Colon (tissue), 2 donors: ENCODE measurements at regions not wholly inside any gene's neighbourhood (a gene's known extent, or its start where the extent isn't known, plus 50 kb on each side); places are given as distances from the start of the nearest gene placed in this dataset.

Experiments
- FAIRE-seq: peaks from 2 replicates; lab custom pipeline; 2012; peaks lifted over from hg19 to GRCh38; lab: Jason Lieb, UNC
- donor health status: control.
- donor health status: control.

DNA sequence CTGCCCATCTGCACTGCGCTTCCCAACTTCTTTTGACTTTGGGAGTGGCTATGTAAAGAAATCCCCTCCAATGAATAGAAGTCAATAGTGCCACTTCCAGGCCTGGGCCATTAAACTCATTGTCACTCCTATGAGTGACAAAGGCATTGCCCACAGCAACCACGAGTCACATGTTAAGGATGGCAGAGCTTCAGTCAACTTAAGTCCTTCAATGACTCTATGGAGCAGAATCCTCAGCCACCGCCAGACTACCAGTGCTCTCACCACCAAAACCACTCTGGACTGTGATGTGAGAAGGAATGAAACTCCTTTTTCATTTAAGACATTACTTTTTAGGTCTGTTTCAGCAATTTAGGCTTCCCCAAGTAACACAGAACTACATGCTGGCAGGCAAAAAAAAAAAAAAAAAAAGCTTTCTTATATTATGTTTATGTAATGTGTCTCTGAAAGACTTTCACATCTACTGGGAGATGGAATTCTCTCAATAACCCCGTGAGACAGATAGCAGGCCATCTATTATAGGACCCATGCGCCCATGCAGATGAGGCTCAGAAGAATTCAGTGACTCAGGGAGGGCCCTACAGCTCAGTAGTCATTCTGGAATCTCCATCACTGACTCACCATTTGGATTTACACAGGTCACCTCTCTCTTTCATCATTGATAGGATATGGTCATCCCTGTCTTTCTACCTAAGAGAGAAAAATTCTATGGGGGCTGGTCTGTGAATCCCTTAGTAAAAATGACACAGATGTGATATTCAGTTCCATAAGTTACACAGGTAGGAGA, 180.5 kb downstream of the CEMIP2 start:
- FAIRE-seq, result no peak

DNA sequence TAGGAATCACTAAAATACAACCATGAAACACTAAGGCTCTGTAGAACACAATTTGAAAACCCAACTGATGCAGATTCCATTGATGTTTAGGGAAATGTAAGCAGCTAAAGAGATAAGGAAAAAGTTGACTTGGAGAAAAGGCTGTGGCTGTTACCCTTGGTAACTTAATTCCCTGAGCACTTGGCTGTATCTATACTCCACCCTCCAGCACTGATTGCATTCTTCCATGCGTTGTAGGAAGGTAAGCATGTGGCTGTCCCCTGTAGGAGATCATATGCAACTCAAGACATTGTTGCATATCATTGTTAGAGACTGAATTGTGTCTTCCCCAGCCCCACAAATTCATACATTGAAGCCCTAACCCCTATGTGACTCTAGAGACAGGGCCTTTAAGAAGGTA, 184.5 kb downstream of the CEMIP2 start:
- no peak for FAIRE-seq

DNA sequence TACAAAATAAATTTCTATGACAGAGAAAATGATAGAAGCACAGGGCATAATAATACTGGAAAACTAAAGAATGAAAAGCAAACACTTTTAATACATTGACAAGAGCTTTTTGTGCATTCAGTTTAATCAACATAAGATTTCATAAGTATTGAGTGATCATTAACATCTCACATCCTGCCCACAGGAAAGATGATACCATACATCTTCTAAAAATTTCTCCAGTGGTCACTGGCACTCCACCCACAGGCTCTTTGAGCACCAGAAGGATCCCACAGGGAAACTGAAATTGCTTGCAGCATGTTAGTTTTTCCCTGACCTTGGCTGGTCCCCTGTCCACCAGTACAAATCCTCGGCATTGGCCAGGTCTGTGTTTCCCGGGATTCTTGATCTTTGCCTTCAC, 186.0 kb downstream of the CEMIP2 start:
- no peak for FAIRE-seq

DNA sequence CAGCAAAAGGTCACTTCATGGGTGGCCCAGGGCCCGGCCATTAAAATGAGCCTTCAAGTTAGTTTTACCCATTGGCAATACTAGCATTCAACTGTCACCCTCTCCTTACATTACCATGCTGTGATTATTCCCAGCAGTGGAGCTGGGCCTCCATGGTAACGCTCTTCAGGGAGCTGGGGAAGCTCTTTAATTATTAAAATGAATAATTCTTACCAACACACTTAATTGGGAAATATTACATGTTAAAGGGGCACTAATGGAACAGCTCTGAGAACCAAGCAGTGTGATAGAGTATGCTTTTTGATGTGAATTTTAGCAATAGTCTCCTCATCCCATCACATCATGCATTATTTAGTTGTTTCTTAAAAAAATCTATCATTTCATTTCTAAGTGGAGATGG, 187.2 kb downstream of the CEMIP2 start:
- FAIRE-seq, result no peak

GRCh38 chr9:71571186-71571585, 197.1 kb downstream of the CEMIP2 start:
- no peak for FAIRE-seq

DNA sequence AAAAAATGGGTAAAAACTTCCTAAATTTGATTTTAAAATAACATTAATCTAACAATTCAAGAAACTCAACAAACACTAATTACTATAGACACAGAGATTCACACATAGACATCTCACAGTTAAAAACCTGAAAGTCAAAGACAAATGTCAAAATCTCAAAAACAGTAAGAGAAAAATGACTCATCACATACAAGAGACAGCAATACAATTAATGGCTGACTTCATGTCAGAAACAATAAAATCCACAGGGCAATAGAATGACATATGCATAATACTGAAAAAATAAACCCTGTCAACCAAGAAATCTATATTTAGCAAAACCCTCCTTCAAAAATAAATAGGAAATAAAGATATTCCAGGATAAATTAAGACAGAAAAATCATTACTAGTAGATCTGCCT, 200.4 kb downstream of the CEMIP2 start:
- FAIRE-seq, result no peak

DNA sequence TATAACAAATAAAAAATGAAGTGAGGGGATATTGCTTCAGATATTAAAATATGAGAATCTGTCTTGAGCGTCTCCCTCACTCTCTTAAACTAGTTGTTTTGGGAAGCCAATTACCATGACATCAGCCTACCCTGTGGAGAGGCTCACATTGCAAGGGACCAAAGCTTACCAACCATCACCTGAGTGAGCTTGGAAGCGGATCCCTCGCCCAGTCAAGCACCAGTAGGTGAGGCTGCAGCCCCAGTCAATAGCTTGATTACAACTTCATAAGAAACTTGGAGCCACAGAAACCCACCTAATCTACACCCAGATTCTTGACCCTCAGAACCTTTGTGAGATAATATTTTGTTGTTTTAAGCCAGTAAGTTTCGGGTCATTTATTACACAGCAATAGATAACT, 206.2 kb downstream of the CEMIP2 start:
- no peak for FAIRE-seq

GRCh38 chr9:71557310-71557709, 211.0 kb downstream of the CEMIP2 start:
- no peak for FAIRE-seq

GRCh38 chr9:71552480-71552879, 215.8 kb downstream of the CEMIP2 start:
- FAIRE-seq, result no peak

- no peak for FAIRE-seq
Observed at GRCh38 chr9:71549023-71549422, 219.3 kb downstream of the CEMIP2 start.

- no peak for FAIRE-seq
Observed at GRCh38 chr9:71544464-71544863, 223.8 kb downstream of the CEMIP2 start.

GRCh38 chr9:71541436-71541835, 226.9 kb downstream of the CEMIP2 start:
- no peak for FAIRE-seq

DNA sequence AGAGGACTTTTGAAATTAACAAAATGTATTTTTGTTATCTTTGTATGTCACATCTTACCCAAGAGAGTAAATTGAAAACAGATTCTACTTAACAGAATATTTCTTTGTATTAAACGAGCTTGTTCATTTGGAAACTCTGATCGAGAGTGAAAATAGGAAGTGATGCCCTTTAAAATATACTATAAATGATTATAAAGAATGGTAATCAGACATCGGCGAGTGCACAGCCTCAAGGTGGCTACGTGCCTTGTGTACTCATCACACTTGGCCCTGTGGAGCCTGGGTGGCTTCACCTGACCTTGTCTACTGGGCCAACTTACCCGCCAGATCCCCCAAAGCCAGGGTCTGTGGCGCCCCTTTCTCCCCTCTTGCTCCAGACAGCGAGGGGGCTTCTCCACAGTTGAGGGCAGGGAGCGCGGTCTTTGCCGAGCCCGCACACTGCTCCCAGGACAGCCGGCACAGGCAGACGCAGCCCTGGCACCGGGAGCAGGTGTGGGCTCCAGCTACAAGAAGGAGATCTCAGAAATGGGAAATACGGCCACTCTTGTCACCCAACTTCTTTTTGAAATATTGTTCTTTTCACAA, 243.2 kb downstream of the CEMIP2 start:
- no peak for FAIRE-seq

- no peak for FAIRE-seq
Observed at GRCh38 chr9:71524516-71524915, 243.8 kb downstream of the CEMIP2 start.

DNA sequence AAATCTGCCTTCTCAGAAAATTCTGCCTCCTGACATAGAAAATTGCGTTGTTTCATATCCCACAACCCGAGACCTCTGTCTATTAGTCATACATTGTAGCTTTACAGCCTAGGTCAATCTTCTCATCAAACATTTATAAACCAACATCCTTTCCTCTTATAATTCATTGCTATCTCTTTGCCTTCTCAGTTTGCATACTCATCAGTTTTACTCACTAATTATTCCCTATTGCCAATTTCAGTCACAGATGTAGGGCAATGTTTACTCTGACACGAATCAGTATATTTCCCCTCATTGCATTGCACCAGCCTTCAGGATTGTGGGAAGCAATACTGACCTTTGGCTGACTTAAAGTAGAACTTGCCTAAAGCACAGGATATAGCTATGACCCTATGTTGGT, 247.2 kb downstream of the CEMIP2 start:
- no peak for FAIRE-seq

DNA sequence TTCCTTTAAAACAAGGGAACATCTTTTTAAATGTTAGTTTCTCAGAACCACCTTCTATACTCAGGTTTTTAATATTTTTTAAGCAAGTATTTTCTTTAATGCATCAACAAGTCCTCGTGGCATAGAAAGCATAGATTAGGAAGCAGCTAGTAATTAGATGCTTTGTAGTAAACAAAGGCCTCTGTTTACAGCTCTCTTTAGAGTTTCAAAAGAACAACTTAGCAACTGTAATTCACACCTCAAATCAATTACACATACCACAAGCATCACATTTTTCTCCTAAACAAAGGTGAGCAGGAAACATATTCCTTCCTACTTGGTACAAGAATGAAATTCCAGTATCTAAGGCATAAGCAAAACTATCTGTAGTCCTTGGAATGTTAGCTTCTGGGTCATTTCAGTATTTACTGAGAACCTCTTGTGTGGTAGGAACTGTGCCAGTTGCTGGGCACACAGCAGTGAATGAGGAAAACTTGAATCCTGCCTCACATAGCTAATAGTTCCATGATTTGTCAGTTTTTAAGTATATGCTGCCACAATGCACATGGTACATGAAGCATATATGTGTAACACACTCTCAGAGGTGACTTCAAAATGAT, 249.1 kb downstream of the CEMIP2 start:
- no peak for FAIRE-seq

DNA sequence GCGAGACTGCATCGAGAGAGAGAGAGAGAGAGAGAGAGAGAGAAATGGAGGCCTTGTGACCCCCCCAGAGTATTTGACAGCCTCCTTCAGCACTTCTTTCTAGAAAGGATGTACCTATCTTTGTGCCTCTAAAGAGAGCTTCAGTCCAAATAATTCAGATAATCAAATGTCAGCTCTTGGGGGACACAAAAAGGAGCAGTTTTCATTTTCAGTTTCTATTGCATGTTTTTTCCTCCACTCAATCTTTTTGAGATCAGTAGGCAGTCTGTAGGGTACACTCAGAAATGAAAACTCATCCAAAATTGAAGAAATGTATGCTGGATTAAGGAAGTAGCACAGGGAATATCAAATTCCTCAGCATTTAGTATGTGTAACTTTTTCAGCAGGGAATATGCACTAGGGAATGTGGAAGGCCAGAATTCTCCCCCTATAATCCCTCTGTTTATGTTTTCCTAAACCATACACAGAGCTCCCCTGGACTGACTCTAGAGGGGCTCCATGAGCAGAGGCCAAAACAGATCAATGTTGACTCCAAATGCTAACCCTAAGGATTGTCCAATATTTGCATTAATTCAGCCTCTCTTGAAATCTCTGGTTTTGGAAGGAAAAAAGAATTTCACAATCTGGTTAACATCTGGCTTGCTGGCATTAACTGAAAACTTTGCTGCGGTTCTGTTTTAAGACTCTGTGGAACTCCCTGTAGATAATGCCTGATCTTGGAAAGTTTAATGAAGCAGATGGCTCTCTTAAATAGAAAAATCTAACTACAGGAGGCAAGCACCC, 250.1 kb downstream of the CEMIP2 start:
- FAIRE-seq, result no peak

DNA sequence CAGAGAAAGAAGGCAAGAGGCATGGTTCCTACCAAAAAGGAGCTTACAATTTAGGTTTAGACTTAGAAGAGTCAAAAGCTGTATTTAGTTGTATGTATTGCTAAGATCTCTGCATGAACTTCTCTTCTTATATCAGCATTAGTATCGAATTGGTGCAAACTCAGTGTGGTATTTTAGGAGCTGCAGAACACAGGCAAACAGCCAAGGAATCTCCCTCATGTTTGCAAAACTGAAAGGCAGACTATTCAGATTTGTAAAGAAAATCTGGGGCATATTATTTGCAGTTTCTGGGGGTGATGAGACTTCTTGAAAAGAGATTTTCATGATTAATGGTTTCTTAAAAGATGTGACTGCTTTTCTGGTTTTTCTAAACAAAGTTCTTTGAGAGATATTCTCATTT, 252.7 kb downstream of the CEMIP2 start:
- FAIRE-seq, result no peak

DNA sequence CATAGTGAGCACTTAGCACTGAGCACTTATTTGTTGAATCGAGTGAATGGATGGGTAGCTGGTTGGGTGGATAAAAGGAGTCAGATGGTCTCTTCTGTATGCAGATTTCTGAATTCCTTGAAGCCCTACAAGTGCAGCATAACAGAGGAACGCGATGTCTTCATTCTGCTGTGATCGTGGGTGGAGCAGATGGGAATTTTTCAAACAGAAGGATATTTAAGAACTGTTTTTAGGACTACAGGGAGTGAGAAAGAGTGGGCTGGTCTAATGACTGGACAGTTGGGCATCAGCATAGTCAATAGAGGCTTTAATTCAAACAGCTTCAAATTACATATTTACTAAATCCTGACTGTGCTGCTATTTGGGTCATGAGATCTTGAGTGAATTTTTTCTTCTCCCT, 253.2 kb downstream of the CEMIP2 start:
- FAIRE-seq, result no peak

DNA sequence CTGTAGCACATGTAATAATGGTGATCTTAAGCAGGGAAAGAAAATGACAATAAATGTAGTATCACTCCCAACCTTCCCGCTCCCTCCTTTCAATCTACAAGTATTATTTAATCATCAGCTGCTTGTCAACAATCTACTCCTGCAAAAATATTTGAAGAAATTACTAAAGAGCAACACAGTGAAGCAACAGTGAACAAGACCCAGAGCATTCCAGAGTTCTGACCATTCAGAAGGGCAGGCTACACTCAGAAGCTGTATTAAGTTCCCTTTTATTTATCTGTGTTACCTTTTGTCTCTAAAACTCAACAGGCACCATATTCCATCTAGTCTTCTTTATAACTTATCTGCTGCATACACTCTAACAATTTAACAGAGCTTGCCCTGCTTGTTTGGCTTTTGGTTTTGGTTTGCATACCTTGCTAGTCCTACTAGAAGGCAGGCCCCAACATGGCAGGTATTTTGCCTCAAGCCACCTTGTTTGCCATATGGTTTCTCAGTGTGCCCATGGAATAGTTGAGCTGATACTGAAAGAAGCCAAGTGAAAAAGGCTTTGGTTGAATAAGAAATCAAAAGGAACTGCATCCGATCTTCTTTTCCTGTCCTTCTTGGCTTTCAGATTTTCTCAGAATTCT, 253.9 kb downstream of the CEMIP2 start:
- no peak for FAIRE-seq

DNA sequence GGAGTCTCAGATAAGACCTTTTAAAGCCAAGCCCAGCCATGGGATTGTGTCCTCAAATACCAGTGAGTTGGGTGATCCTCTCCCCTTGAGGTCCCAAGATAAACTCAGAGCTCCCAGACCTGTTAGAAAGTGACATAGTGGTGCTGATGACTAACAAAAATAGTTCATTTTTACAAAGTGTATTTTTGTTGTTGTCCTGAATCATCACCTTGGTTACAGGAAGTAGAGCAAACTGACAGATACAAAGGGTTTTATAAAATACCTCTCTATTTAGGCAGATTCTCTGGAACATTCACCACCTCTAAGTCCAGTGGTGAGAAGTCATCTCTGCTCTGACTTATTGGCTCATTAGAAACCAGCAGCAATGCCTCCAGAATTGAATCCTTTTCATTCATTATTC, 259.3 kb downstream of the CEMIP2 start:
- FAIRE-seq, result no peak

GRCh38 chr9:71508141-71508540, 260.2 kb downstream of the CEMIP2 start:
- FAIRE-seq, result peak; percentile 71
